K562 (cell line): ENCODE measurements at regions not wholly inside any gene's neighbourhood (a gene's known extent, or its start where the extent isn't known, plus 50 kb on each side); places are given as distances from the start of the nearest gene placed in this dataset.

Source experiments
- ATAC-seq: fragments of 200-7000 bp; cut with Tn5 transposase; 3 replicates; pipeline ENCODE4 v1.9.1; 2020; ENCODE audit warnings: moderate library complexity
- BruUV-seq: library from RNA; stranded (reverse); fragments of 400-500 nt; replicated peaks from 2 replicates; lab custom pipeline; 2021; lab: Mats Ljungman, UMichigan
- CTCF ChIA-PET: fragments of 300-600 bp; formaldehyde crosslinking; extraction: SDS; loops from one replicate; lab custom pipeline; 2021; ENCODE audit warnings: low intra/inter-chr PET ratio; lab: Yijun Ruan, JAX
- POLR2A ChIA-PET: fragments of 300-600, 350-650 bp; sonication (Branson Sonifier 250); formaldehyde crosslinking; extraction: SDS; loops from one replicate; lab custom pipeline; 2021; ENCODE audit warnings: antibody characterized with exemption, inconsistent platforms; lab: Yijun Ruan, JAX
- DNase-seq, 4 experiments: peaks; one replicate each; pipeline versions ENCODE4 v3.0.0 to v3.0.0-alpha.2; 2011 to 2018; ENCODE audit warnings: low spot score in 3 of 4, mixed read lengths in 3 of 4; ENCODE audit errors: extremely low read depth in 1 of 4
- FAIRE-seq: peaks from 2 replicates; lab custom pipeline; 2011; peaks lifted over from hg19 to GRCh38; lab: Jason Lieb, UNC
- H2AFZ ChIP-seq: 2 replicates; pipeline ENCODE4 v1.6.0; 2011; ENCODE audit warnings: low read depth, low read length, control low read depth, inconsistent platforms
- H3K27ac ChIP-seq: fragments of 200-600 bp; 3 replicates; pipeline ENCODE4 v1.8.0; 2011; ENCODE audit warnings: low read depth, mild to moderate bottlenecking, control low read depth, inconsistent platforms, low read length, moderate library complexity, mixed read lengths; ENCODE audit errors: extremely low read depth
- H3K27me3 ChIP-seq, 2 experiments: fragments of 300-600 bp in 1 of 2; 2 replicates in 1 of 2; 3 replicates in 1 of 2; pipeline versions ENCODE4 v1.6.0 to v1.8.0; 2011; ENCODE audit warnings: inconsistent platforms in 2 of 2, low read length in 2 of 2, mild to moderate bottlenecking in 1 of 2, mixed read lengths in 1 of 2, moderate library complexity in 1 of 2; ENCODE audit not compliant: control insufficient read depth in 2 of 2, insufficient read depth in 2 of 2
- H3K36me3 ChIP-seq: fragments of 300-600 bp; 3 replicates; pipeline ENCODE4 v1.8.0; 2011; ENCODE audit warnings: mild to moderate bottlenecking, low read length, inconsistent platforms; ENCODE audit not compliant: control insufficient read depth, insufficient read depth
- H3K4me1 ChIP-seq, 2 experiments: fragments of 200-600 bp in 1 of 2; replicated peaks in 1 of 2; 2 replicates in 1 of 2; 3 replicates in 1 of 2; pipeline versions ENCODE4 v1.5.1 to v1.8.0; 2011; ENCODE audit warnings: inconsistent platforms in 2 of 2, low read length in 2 of 2, mild to moderate bottlenecking in 1 of 2, mixed read lengths in 1 of 2, moderate library complexity in 1 of 2; ENCODE audit not compliant: control insufficient read depth in 2 of 2, insufficient read depth in 2 of 2
- H3K4me2 ChIP-seq: 2 replicates; pipeline ENCODE4 v1.6.1; 2011; ENCODE audit warnings: low read length, control low read depth, inconsistent platforms, mixed read lengths; ENCODE audit not compliant: insufficient read depth
- H3K4me3 ChIP-seq: fragments of 200-600 bp; sonication (generic), shearing (Covaris generic); 2 replicates; pipeline ENCODE4 v1.5.1; 2016; ENCODE audit warnings: control low read depth, inconsistent platforms
- H3K79me2 ChIP-seq: fragments of 200-600 bp; 3 replicates; pipeline ENCODE4 v1.8.0; 2011; ENCODE audit warnings: low read length, inconsistent platforms; ENCODE audit not compliant: control insufficient read depth, insufficient read depth
- H3K9ac ChIP-seq, 2 experiments: 2 replicates each; pipeline versions ENCODE4 v1.6.0 to v1.6.1; 2011; ENCODE audit warnings: low read depth in 2 of 2, low read length in 2 of 2, control low read depth in 1 of 2, inconsistent platforms in 1 of 2, mild to moderate bottlenecking in 1 of 2, mixed read lengths in 1 of 2; ENCODE audit not compliant: insufficient read depth in 1 of 2
- H3K9me1 ChIP-seq: one replicate; pipeline ENCODE4 v1.6.0; 2011; ENCODE audit warnings: inconsistent platforms, mild to moderate bottlenecking, low read length, moderate library complexity; ENCODE audit not compliant: control insufficient read depth, insufficient read depth
- H3K9me3 ChIP-seq: replicated peaks from 2 replicates; pipeline ENCODE4 v1.5.1; 2011; ENCODE audit warnings: low read depth, low read length, inconsistent platforms; ENCODE audit not compliant: control insufficient read depth, insufficient read depth
- H4K20me1 ChIP-seq: replicated peaks from 2 replicates; pipeline ENCODE4 v1.6.1; 2011; ENCODE audit warnings: low read length, inconsistent platforms, mixed read lengths; ENCODE audit not compliant: control insufficient read depth, insufficient read depth
- ARNT ChIP-seq, 2 experiments: fragments of 450-650 bp; IDR thresholded peaks; 2 replicates each; pipeline ENCODE4 v1.6.1; 2016; ENCODE audit warnings: mild to moderate bottlenecking in 1 of 2
- ELF1 ChIP-seq: fragments of 200-800 bp; sonication (Bioruptor generic); IDR thresholded peaks from 2 replicates; pipeline ENCODE4 v1.6.1; 2016; ENCODE audit warnings: missing genetic modification characterization, missing compliant biosample characterization
- GATA2 ChIP-seq: sonication (generic); formaldehyde crosslinking; IDR thresholded peaks from 2 replicates; pipeline ENCODE4 v1.4.0; 2020; ENCODE audit warnings: mild to moderate bottlenecking, missing genetic modification reagents
- MYBL2 ChIP-seq, 2 experiments: fragments of 450-650 bp in 1 of 2; sonication (generic) in 1 of 2; formaldehyde crosslinking in 1 of 2; IDR thresholded peaks; 2 replicates each; pipeline versions ENCODE4 v1.6.1 to v1.8.1; 2017 to 2022; ENCODE audit warnings: borderline replicate concordance in 1 of 2, inconsistent platforms in 1 of 2, low read depth in 1 of 2, mild to moderate bottlenecking in 1 of 2, missing genetic modification reagents in 1 of 2, moderate library complexity in 1 of 2
- NFE2L1 ChIP-seq: fragments of 450-650 bp; IDR thresholded peaks from 2 replicates; pipeline ENCODE4 v1.6.1; 2016; ENCODE audit warnings: missing genetic modification characterization, low read depth, mild to moderate bottlenecking, missing compliant biosample characterization, moderate library complexity, borderline replicate concordance
- TARDBP ChIP-seq: fragments of 450-650 bp; IDR thresholded peaks from 2 replicates; pipeline ENCODE4 v1.6.1; 2016
- ZC3H11A ChIP-seq: IDR thresholded peaks from 2 replicates; pipeline ENCODE4 v1.6.1; 2012; ENCODE audit warnings: low read depth, low read length, improper control_type of control experiment
- ZNF239 ChIP-seq: fragments of 250-450 bp; sonication (Bioruptor Pico); IDR thresholded peaks from 2 replicates; pipeline ENCODE4 v1.4.0; 2020; ENCODE audit warnings: mild to moderate bottlenecking
- ZNF263 ChIP-seq: sonication (generic); formaldehyde crosslinking; IDR thresholded peaks from 2 replicates; pipeline ENCODE4 v1.8.0; 2022; ENCODE audit warnings: mild to moderate bottlenecking, missing genetic modification reagents, borderline replicate concordance
- ZNF444 ChIP-seq: fragments of 250-450 bp; sonication (Bioruptor Pico); IDR thresholded peaks from 2 replicates; pipeline ENCODE4 v1.4.0; 2020; ENCODE audit warnings: mild to moderate bottlenecking, moderate library complexity
- WGBS: fragments of 100-300 bp; shearing (Covaris generic); methylation state at CpG from one replicate; pipeline ENCODE4 v1.1.6; 2016; ENCODE audit warnings: low coverage, mixed read lengths; ENCODE audit not compliant: insufficient coverage; ENCODE audit errors: missing lambda C conversion rate; 5-methylcytosine and 5-hydroxymethylcytosine counted together
- in situ Hi-C: fragments of 300-500 bp; cut with MboI; formaldehyde crosslinking; loops from 4 replicates; pipeline ENCODE4 v1.15.0; 2018; ENCODE audit warnings: inconsistent platforms, mixed read lengths
- intact Hi-C: fragments of 100-400 bp; cut with micrococcal nuclease; formaldehyde crosslinking; loops from 2 replicates; pipeline ENCODE4 v1.14.2; 2022
- TF ChIP-seq, protein P1 (sequence below): fragments of 250-450 bp; sonication (Bioruptor Pico); IDR thresholded peaks from 2 replicates; pipeline ENCODE4 v1.5.1; 2021; ENCODE audit warnings: mild to moderate bottlenecking
- TF ChIP-seq, protein P2 (sequence below), 3 experiments: fragments of 200-800 bp in 1 of 3; fragments of 250-450 bp in 1 of 3; fragments of 450-650 bp in 1 of 3; sonication (Bioruptor Pico) in 1 of 3; sonication (Bioruptor generic) in 1 of 3; formaldehyde crosslinking in 1 of 3; IDR thresholded peaks; 2 replicates each; pipeline versions ENCODE4 v1.6.1 to v1.8.0; 2016 to 2022; ENCODE audit warnings: mild to moderate bottlenecking in 2 of 3, missing genetic modification characterization in 2 of 3, missing compliant biosample characterization in 1 of 3, moderate library complexity in 1 of 3
- TF ChIP-seq, protein P3 (sequence below): fragments of 450-650 bp; IDR thresholded peaks from 2 replicates; pipeline ENCODE4 v1.6.1; 2016; ENCODE audit warnings: antibody characterized with exemption

DNA sequence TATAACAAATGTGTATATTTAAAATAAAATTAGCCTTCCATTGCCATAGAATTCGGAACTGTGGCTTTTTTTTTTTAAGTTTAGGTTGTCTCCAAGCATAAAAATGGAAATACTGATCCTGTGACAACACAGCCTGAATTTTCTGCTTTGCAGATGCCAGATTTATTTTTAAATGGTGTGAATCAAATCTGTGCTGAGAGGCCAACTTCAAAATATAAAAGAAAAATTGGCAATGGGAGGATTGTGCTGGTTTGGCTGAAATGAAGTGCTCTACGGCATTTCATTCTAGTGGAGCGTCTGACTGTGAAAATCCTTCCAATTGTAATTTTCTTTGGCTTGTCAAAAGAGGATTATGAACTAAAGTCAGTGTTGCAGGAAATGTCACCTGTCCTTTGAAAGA lies 580.3 kb upstream of the ZFP42 start:
- H3K4me1 ChIP-seq, result no peaks in the 10 kb centered on the region
- ChIA-PET POLR2A (no interaction called here), CTCF (no interaction called here)
- intact Hi-C loops (loop anchor here (10.0 kb wide), 1 partner anchor 690 kb away; the partner anchor contains the start of gene FAT1), in situ Hi-C loops (no loop called here)
- no peak for DNase-seq
- BruUV-seq, result no TSS peak
- no peak overlapping the region for H3K4me2 ChIP-seq
- no peak for FAIRE-seq
- H3K27me3 ChIP-seq, result no peaks in the 10 kb centered on the region
- no peak overlapping the region for H3K9ac ChIP-seq
- H4K20me1 ChIP-seq, result no peaks in the 10 kb centered on the region
- H3K79me2 ChIP-seq, result no peaks in the 10 kb centered on the region
- H3K27ac ChIP-seq, result no peak overlapping the region
- H3K36me3 ChIP-seq, result no peaks in the 10 kb centered on the region
- no peak overlapping the region for H3K4me3 ChIP-seq
- H3K9me1 ChIP-seq, result no peaks in the 10 kb centered on the region
- H2AFZ ChIP-seq, result no peak overlapping the region
- WGBS, result 14% methylated on average over 3 of the region's 3 CpGs
- no peak for ATAC-seq
- H3K9me3 ChIP-seq, result no peaks in the 10 kb centered on the region
- TF ChIP-seq, protein P1, sequence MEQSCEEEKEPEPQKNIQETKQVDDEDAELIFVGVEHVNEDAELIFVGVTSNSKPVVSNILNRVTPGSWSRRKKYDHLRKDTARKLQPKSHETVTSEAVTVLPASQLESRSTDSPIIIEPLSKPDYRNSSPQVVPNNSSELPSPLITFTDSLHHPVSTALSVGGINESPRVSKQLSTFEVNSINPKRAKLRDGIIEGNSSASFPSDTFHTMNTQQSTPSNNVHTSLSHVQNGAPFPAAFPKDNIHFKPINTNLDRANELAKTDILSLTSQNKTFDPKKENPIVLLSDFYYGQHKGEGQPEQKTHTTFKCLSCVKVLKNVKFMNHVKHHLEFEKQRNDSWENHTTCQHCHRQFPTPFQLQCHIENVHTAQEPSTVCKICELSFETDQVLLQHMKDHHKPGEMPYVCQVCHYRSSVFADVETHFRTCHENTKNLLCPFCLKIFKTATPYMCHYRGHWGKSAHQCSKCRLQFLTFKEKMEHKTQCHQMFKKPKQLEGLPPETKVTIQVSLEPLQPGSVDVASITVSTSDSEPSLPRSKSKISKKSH (CRISPR knock-in tag), result no peak
- TF ChIP-seq ELF1 (tag) (no peak), ZNF444 (no peak), ZNF239 (CRISPR knock-in tag) (no peak), ZC3H11A (no peak), GATA2 (CRISPR knock-in tag) (no peak), NFE2L1 (tag) (no peak), MYBL2 (IDR thresholded peaks at IDR 0.05; ENCODE audit: low read depth) (no peak), MYBL2 (CRISPR knock-in tag; IDR thresholded peaks at IDR 0.05; ENCODE audit: borderline replicate concordance) (no peak), ARNT (IDR thresholded peaks at IDR 0.05) (no peak), ZNF263 (CRISPR knock-in tag) (no peak), TARDBP (no peak)
- TF ChIP-seq, protein P2, sequence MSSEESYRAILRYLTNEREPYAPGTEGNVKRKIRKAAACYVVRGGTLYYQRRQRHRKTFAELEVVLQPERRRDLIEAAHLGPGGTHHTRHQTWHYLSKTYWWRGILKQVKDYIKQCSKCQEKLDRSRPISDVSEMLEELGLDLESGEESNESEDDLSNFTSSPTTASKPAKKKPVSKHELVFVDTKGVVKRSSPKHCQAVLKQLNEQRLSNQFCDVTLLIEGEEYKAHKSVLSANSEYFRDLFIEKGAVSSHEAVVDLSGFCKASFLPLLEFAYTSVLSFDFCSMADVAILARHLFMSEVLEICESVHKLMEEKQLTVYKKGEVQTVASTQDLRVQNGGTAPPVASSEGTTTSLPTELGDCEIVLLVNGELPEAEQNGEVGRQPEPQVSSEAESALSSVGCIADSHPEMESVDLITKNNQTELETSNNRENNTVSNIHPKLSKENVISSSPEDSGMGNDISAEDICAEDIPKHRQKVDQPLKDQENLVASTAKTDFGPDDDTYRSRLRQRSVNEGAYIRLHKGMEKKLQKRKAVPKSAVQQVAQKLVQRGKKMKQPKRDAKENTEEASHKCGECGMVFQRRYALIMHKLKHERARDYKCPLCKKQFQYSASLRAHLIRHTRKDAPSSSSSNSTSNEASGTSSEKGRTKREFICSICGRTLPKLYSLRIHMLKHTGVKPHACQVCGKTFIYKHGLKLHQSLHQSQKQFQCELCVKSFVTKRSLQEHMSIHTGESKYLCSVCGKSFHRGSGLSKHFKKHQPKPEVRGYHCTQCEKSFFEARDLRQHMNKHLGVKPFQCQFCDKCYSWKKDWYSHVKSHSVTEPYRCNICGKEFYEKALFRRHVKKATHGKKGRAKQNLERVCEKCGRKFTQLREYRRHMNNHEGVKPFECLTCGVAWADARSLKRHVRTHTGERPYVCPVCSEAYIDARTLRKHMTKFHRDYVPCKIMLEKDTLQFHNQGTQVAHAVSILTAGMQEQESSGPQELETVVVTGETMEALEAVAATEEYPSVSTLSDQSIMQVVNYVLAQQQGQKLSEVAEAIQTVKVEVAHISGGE (CRISPR knock-in tag; IDR thresholded peaks at IDR 0.05), result no peak
- TF ChIP-seq, protein P3, sequence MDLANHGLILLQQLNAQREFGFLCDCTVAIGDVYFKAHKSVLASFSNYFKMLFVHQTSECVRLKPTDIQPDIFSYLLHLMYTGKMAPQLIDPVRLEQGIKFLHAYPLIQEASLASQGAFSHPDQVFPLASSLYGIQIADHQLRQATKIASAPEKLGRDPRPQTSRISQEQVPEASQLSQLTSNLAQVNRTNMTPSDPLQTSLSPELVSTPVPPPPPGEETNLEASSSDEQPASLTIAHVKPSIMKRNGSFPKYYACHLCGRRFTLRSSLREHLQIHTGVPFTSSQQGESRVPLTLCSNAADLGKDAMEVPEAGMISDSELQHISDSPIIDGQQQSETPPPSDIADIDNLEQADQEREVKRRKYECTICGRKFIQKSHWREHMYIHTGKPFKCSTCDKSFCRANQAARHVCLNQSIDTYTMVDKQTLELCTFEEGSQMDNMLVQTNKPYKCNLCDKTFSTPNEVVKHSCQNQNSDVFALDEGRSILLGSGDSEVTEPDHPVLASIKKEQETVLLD, result no peak
